Activated CD4-positive, alpha-beta T cell treated with anti-CD3 and anti-CD28 coated beads, Interleukin-2, Interleukin-4, amounts not matched to agents 100 ng/mL and 50 ng/mL, durations not matched to agents 16 hours and 8 hours (primary cell): ENCODE measurements at regions not wholly inside any gene's neighbourhood (a gene's known extent, or its start where the extent isn't known, plus 50 kb on each side); places are given as distances from the start of the nearest gene placed in this dataset.
"Not testable (repeated sequence)": the region's sequence is repeated elsewhere in the genome, so short reads cannot be mapped to it uniquely, and the experiment has no call there.

Experiments
- DNase-seq: peaks from one replicate; pipeline ENCODE4 v3.0.0-alpha.2; 2020; ENCODE audit warnings: low spot score

- no peak for DNase-seq
These were observed 167.6 kb upstream of the MAFB start for GRCh38 chr20:40856653-40857052.

- DNase-seq = no peak
These were observed 168.1 kb upstream of the TOP1 start for GRCh38 chr20:40860487-40860902.

GRCh38 chr20:40861427-40862008, 167.1 kb upstream of the TOP1 start:
- DNase-seq = no peak

GRCh38 chr20:40863355-40863919, 165.2 kb upstream of the TOP1 start:
- no peak for DNase-seq

- no peak for DNase-seq
These were observed 164.2 kb upstream of the TOP1 start for GRCh38 chr20:40864470-40864869.

- no peak for DNase-seq
These were observed 163.5 kb upstream of the TOP1 start for GRCh38 chr20:40865095-40865494.

- DNase-seq = no peak
These were observed 162.6 kb upstream of the TOP1 start for GRCh38 chr20:40866056-40866455.

- no peak for DNase-seq
These were observed 159.9 kb upstream of the TOP1 start for GRCh38 chr20:40868551-40869217.

GRCh38 chr20:40869218-40870147, 159.1 kb upstream of the TOP1 start:
- no peak for DNase-seq

- no peak for DNase-seq
These were observed 153.2 kb upstream of the TOP1 start for GRCh38 chr20:40875116-40876085.

- not testable (repeated sequence) for DNase-seq
These were observed 150.5 kb upstream of the TOP1 start for GRCh38 chr20:40878099-40878498.

GRCh38 chr20:40880063-40880728, 148.4 kb upstream of the TOP1 start:
- DNase-seq = no peak

GRCh38 chr20:40880729-40881109, 147.9 kb upstream of the TOP1 start:
- no peak for DNase-seq

- DNase-seq = peak; percentile 4
These were observed 146.5 kb upstream of the TOP1 start for GRCh38 chr20:40882152-40882551.

GRCh38 chr20:40883097-40883496, 145.5 kb upstream of the TOP1 start:
- no peak for DNase-seq

GRCh38 chr20:40887105-40887504, 141.5 kb upstream of the TOP1 start:
- no peak for DNase-seq

GRCh38 chr20:40889266-40889665, 139.4 kb upstream of the TOP1 start:
- not testable (repeated sequence) for DNase-seq

- DNase-seq = no peak
These were observed 138.4 kb upstream of the TOP1 start for GRCh38 chr20:40890181-40890580.

- no peak for DNase-seq
These were observed 138.0 kb upstream of the TOP1 start for GRCh38 chr20:40890635-40891034.

- no peak for DNase-seq
These were observed 137.3 kb upstream of the TOP1 start for GRCh38 chr20:40891351-40891750.

- no peak for DNase-seq
These were observed 136.0 kb upstream of the TOP1 start for GRCh38 chr20:40892642-40893041.
